GM19328 (cell line): ENCODE measurements at regions not wholly inside any gene's neighbourhood (a gene's known extent, or its start where the extent isn't known, plus 50 kb on each side); places are given as distances from the start of the nearest gene placed in this dataset.
"Not testable (repeated sequence)": the region's sequence is repeated elsewhere in the genome, so short reads cannot be mapped to it uniquely, and the experiment has no call there.

Experiments used
- ATAC-seq: cut with Tn5 transposase; IDR thresholded peaks from one replicate; pipeline ENCODE4 v1.9.1; 2021; ENCODE audit warnings: mild to moderate bottlenecking, moderate library complexity; ENCODE audit not compliant: unreplicated experiment

DNA sequence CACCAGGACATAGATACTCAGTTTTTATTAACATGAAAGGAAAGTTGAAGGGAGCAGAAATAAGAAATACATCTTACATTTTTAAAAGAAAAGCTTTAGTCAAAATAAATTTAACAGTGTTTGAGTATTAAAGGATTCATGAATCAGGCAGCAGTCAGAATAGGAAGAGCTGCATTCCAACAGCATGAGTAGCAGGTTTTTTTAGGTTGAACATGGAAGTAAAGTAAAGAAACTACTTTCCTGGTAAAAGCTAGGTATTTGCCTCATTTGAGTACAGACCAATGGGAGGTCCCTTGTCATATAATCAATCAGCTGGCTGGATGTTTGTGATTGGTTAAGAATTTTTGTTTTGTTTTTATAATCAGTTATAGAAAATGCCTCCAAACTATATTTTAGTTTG, 645.9 kb upstream of the INTU start:
- ATAC-seq = no peak

- ATAC-seq = no peak
Measured at GRCh38 chr4:126991965-126992364, 640.8 kb upstream of the INTU start.

DNA sequence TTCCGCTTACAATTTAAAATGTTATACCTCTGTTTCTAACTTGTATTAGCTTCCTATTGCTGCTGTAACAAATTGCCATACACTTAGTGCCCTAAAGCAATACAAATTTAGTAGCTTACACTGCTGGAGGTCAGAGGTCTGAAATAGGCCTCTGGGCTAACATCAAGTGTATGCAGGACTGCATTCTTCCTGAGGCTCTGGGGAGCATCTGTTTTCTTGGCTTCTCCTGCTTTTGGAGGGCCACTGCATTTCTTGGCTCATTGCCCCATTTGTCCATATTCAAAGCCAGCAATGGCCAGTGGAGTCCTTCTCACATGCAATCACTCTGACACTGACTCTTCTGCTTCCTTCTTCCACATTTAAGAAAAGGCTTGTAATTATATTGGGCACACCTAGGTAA, 639.8 kb upstream of the INTU start:
- ATAC-seq = no peak

DNA sequence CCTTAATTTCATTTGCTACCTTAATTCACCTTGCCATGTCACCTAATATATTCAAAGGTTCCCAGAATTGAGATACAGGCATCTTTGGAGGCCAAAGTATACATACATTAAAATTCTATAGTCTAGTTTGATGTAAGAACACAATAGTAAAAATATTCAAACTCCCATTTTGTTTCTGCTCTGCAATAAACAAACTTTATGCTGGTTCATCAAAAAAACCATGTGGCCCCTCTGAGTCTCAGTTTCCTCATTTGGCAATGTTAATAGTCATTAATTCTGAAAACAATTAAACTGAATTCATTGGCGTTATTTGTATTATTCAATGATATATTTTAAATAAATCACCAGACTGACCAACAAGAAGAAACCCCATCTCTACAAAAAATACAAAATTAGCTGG, 639.4 kb upstream of the INTU start:
- no peak for ATAC-seq

- ATAC-seq = no peak
Measured at GRCh38 chr4:126995235-126995634, 637.5 kb upstream of the INTU start.

- no peak for ATAC-seq
Measured at GRCh38 chr4:127000110-127000509, 632.6 kb upstream of the INTU start.

- no peak for ATAC-seq
Measured at GRCh38 chr4:127000846-127001245, 631.9 kb upstream of the INTU start.

DNA sequence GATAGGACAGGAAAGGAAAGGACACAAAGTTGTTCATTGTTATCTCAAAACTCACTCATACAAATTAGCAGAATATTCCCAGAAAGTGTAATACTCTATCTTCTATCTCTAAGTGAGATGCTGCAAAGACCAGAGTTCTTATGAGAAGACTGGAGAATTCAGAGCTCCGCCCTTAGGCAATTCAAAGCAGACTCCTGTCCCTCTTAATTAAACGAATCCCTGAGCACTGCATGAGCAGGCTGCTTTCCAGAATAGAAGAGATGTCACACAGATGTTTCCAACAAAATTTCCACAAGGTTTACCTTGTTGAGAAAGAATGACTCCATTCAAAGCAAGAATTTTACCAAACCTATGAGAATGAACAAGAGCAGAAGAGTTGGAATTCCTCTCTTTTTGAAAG, 630.8 kb upstream of the INTU start:
- no peak for ATAC-seq

DNA sequence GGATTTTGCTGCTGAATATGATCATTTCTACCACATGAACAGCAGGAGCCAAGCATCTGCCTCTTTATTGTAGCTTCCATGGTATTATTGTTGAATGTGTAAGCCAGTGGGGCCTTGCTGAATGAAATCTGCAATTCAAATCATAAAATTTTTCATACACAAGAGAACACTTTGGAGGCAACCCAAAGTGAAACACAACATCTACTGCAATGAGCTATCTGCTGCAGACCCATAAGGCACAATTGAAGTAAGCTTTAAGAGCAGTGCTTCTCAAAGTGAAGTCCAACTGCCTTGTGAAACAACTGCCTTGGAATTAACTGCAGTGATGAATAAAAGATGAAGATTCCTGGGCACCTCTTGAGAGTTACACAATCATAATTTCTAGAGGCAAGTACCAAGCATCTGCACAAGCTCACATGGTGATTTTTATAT, 626.3 kb upstream of the INTU start:
- ATAC-seq = no peak

- ATAC-seq = no peak
Measured at GRCh38 chr4:127007305-127007704, 625.5 kb upstream of the INTU start.

- no peak for ATAC-seq
Measured at GRCh38 chr4:127012549-127012948, 620.2 kb upstream of the INTU start.

- ATAC-seq = no peak
Measured at GRCh38 chr4:127015667-127016117, 617.1 kb upstream of the INTU start.

- no peak for ATAC-seq
Measured at GRCh38 chr4:127018381-127018780, 614.4 kb upstream of the INTU start.

DNA sequence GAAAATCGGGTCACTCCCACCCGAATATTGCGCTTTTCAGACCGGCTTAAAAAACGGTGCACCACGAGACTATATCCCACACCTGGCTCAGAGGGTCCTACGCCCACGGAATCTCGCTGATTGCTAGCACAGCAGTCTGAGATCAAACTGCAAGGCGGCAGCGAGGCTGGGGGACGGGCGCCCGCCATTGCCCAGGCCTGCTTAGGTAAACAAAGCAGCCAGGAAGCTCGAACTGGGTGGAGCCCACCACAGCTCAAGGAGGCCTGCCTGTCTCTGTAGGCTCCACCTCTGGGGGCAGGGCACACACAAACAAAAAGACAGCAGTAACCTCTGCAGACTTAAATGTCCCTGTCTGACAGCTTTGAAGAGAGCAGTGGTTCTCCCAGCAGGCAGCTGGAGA, 611.9 kb upstream of the INTU start:
- ATAC-seq = not testable (repeated sequence)

- no peak for ATAC-seq
Measured at GRCh38 chr4:127036296-127036695, 596.5 kb upstream of the INTU start.

GRCh38 chr4:127045861-127046260, 586.9 kb upstream of the INTU start:
- no peak for ATAC-seq

- ATAC-seq = no peak
Measured at GRCh38 chr4:127047930-127048329, 584.8 kb upstream of the INTU start.

DNA sequence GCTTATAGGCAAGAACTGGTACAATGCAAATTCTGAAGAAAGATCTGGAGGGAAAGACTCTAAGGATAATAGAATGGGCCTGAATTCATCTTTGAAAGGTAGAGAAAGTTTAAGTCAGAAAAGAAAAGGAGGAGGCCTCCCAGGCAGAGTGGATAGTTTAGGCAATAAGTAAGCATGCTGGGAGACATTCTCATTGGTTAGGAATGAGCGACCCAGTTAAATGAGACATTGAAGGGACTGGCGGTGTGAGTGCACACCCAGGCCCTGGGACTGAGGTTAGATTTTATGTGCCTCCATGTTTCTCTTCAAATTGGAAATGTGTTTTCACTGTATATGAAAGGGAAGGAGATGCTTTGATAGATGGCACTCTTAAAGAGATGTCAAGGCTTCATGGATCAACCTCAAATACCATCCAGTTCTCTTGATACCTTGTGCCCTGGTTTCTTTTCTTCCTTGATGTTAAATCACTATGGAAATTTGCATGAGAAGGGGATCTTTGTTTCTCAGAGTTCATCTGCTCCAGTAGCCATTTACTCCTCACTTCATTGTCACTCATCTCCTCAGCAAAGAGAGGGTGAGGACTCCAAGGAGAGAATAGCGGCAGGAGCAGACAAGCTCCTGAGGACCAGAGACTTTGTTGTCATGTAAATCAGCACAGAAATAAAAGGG, 584.2 kb upstream of the INTU start:
- ATAC-seq = no peak

DNA sequence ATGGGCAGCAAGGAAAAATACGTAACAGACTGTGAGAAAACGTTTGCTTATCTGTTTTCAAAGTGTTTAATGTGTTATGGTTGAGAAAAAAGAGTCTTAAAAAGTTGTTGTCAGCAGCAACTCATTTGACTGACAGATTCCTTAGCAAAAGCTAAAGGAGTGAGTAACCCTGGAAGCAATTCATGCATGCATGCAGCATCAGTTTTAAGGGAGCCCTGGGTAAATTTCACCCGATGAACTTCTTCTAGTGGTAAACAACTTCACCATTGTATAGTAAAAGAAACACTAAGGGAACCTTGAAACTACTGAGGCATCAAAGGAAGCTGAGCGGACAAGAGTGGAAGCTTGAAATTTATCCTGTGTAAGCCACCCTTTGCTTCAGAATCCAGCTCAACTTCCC, 583.2 kb upstream of the INTU start:
- ATAC-seq = no peak

GRCh38 chr4:127052742-127053141, 580.0 kb upstream of the INTU start:
- no peak for ATAC-seq

- no peak for ATAC-seq
Measured at GRCh38 chr4:127055357-127055756, 577.4 kb upstream of the INTU start.

GRCh38 chr4:127069675-127070074, 563.1 kb upstream of the INTU start:
- no peak for ATAC-seq

GRCh38 chr4:127071443-127071842, 561.3 kb upstream of the INTU start:
- no peak for ATAC-seq
